ENCODE measurements at regions not wholly inside any gene's neighbourhood (a gene's known extent, or its start where the extent isn't known, plus 50 kb on each side); places are given as distances from the start of the nearest gene placed in this dataset.
"Not testable (repeated sequence)": the region's sequence is repeated elsewhere in the genome, so short reads cannot be mapped to it uniquely, and the experiment has no call there.

DNA sequence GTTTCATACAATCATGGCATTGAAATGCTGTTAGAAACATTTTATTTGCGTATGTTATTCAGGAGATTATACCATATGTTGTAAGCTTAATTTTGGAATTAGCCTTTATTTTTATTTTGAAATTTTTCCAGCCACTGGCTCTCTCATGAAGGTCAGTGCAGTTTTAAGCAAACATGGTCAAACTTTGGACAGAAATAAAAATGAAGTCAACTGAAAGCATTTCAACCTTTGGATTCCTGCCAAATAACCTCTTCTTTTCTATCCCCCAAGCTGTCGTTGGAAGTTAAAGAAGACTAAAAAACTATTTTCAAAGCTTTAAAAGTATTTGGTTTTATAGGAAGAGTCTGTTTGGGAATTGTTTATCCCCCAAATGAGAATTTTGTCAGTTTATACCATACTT lies 846.6 kb downstream of the MCTP2 start:
- DNase-seq (ENCODE audit: low read depth), result no peak

DNA sequence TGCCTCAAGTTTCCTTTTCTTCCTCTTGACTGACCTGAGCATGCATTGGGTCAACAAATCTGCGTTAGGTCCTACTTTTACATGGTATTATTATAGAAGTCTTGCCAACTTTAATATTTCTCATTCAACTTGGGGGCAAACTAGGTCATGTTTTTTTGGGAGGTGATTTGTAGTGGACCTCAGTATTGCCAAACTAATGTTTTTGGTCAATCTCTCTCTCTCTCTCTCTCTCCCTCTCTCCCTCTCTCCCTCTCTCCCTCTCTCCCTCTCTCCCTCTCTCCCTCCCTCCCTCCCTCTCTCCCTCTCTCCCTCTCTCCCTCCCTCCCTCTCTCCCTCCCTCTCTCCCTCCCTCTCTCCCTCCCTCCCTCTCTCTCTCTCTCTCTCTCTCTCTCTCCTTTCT lies 848.9 kb downstream of the MCTP2 start:
- DNase-seq (ENCODE audit: low read depth), result not testable (repeated sequence)

- DNase-seq (ENCODE audit: low read depth), result no peak
Measured at GRCh38 chr15:95085056-95085455, 853.7 kb downstream of the MCTP2 start.

DNA sequence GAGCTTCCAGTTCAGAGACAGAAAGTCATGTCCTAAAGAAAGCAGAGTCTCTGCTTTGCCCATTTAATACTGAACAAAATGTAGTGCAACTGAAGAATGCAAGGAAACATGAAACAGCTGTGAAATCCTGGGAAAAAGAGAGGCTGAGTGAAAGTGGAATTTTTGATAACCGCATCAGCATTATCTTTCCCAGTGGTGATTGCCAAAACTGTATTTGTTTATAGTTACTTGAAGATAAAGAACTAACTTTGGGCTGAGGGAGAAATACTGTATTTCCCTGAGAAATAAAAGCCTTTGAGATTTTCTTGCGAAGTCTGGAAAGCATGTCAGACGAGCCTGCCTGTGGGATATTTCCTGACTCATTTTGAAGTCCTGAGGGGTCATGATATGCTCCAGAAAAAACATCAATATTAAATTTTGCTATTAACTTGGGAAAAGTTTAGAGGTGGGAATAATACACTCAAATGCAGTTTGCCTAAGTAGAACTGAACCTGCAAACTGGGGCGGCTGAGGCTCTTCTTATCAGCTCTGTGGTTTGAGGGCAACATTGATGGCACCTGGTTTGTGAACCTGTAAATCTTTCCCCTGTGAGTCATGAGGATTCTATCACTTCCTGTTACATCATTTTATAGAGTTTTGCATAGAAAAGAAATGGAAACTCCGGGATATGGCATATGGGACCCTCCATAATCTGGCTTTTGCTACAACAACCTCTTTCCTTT lies 855.3 kb downstream of the MCTP2 start:
- no peak for DNase-seq (ENCODE audit: low read depth)

DNA sequence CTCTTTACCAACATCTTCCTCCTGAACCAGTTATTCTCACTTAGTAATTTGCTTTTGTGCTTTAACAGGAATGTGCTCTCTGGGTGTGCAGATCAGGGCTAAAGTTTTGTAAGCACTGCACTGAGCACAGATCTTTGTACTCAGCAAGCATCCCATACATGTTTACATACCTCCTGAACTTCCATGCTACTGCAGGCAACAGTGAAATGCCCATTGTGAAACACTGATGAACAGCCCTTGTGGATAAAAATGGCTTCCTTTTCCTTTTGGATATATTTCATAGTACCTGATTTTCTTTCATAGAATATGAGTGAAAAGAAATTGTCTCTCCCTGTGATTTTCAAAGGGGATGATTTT lies 855.9 kb downstream of the MCTP2 start:
- DNase-seq (ENCODE audit: low read depth), result no peak

DNA sequence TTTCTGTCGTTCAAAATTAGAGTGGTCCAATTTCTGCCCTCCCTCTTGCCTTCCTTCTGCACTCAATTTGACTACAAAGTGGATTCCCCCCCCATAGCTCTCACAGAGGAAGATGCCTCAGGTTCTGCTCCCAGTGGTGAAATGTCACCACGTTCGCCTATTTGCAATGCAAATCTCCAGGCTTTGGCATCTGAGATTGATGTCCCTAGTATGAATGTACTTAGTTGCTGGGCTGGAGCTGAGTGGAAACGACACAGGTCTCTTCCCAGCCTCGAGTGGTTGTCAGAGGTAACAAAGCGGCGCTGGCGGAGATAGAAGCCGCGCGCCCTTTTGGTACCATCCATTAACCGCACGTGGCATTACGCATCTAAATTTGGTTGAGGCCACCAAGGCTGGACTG lies 860.1 kb downstream of the MCTP2 start:
- no peak for DNase-seq (ENCODE audit: low read depth)

DNA sequence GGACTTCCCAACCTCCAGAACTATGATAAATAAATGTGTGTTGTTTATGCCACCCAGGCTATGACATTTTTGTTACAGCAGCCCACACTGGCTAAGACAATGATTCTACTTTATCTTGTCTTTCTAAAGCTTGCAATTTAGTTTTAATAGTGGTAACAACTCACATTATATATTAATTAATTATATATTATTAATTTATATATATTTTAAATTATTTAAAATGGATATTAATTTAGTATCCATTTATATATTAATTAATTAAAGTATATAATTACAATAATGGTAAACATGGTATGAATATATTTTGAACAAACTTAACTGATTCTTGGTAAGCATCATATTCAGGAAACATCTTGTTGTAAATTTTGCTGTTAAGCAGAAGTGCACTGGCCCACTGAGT lies 863.9 kb downstream of the MCTP2 start:
- DNase-seq (ENCODE audit: low read depth), result no peak

- DNase-seq (ENCODE audit: low read depth), result no peak
Measured at GRCh38 chr15:95096651-95097050, 865.3 kb downstream of the MCTP2 start.

DNA sequence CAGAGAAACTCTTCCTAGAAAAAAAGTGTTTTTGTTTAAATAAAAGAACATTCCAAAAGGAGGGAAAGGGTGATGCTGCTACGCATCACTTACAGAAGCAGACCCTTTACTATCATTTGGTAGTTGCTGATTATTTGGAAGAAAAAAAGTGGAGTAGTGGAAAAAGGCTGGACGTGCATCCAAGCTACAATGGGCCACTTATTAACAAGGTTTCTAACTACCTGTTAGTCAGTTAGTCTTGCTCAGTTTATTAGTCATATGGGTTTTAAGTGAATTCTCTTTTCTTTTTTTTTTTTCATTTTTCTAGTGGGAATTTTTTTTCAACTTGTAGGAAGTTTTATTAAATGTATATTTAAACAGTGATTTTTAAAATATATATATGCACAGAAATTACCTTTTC lies 866.0 kb downstream of the MCTP2 start:
- DNase-seq (ENCODE audit: low read depth), result no peak

DNA sequence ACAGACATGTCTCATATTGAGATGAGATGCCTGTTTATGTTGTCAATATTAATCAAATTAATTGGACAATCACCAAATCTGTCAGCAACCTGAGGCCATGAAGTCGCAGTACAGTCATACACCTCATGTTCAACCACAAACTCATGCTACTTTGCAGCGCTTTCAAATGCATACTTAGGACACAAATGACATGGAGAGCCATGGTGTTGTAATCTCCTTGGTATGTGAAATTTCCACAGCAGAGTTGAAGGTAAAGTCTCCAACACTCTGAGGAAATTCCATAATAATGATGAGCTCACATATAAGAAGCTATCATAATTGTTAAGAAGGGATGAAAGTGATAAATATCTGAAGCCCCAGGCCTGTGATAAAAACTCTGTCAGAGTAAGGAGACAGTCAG lies 873.9 kb downstream of the MCTP2 start:
- DNase-seq (ENCODE audit: low read depth), result no peak

DNA sequence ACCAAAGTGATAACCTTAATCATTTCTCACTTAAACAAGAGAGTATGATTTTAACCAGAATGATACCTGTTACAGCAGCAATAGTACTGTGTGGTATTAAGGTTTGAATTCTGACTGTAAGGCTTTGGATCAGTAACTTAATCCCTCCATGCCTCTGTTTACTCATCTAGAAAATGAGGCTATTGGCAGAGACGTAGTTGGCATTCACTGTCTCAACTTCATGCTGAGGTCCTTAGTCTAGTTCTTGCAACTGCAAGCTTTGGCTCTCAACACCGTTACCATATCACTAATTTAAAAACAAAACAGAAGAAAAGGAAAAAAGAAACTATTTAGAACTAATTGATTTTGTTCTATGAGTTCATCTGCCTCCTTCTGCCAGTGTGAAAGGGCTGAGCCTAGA lies 875.4 kb downstream of the MCTP2 start:
- DNase-seq (ENCODE audit: low read depth), result no peak

DNA sequence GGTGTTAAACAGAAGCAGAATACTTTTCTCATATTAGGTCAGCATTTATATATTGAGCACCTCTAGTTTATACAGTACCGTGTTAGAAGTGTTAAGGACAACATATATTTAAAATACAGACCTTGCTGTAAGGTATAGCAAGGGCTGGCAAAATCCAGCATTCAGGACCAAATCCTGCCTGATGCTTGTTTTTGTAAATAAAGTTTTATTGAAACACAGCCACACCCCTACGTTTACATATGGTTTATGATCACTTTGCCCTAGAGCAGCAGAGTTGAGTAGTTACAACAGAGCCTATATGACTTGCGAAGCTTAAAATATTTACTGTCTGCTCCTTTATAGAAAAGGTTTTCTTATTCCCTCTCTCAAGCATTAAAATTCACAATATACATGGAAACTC lies 877.3 kb downstream of the MCTP2 start:
- no peak for DNase-seq (ENCODE audit: low read depth)

DNA sequence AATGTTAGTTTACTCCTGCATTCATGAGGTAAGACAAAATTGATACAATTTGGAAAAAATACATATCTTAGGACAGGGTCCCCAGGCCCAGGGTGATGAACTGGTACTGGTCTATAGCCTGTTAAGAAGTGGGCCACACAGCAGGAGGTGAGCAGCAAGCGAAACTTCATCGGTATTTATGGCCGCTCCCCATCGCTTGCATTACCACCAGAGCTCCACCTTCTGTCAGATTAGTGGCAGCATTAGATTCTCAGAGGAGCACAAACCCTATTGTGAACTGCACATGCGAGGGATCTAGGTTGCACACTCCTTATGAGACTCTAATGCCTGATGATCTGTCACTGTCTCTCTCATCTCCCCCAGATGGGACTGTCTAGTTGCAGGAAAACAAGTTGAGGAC lies 880.6 kb downstream of the MCTP2 start:
- DNase-seq (ENCODE audit: low read depth), result no peak

- no peak for DNase-seq (ENCODE audit: low read depth)
Measured at GRCh38 chr15:95113041-95113440, 881.7 kb downstream of the MCTP2 start.

GRCh38 chr15:95119041-95119610 lies 887.8 kb downstream of the MCTP2 start:
- DNase-seq (ENCODE audit: low read depth), result no peak

- no peak for DNase-seq (ENCODE audit: low read depth)
Measured at GRCh38 chr15:95120595-95120994, 889.2 kb downstream of the MCTP2 start.

- DNase-seq (ENCODE audit: low read depth), result no peak
Measured at GRCh38 chr15:95121191-95121590, 889.8 kb downstream of the MCTP2 start.

DNA sequence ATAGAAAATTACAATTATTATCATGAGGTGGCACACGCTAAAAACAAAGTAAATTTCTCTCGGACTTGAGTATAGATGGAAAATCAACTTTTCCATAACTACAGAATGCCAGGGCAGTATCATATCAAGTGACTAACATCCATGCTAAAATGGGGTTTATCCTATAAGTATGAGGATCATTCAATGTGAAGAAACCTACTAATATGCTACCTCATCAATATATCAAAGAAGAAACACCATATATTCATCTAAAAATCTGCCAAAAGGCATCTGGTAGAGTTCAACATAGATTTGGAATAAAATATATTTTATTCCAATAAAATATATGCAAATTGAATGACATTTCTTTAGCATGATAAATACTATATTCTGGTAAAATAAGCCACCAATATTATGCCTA lies 894.4 kb downstream of the MCTP2 start:
- no peak for DNase-seq (ENCODE audit: low read depth)

DNA sequence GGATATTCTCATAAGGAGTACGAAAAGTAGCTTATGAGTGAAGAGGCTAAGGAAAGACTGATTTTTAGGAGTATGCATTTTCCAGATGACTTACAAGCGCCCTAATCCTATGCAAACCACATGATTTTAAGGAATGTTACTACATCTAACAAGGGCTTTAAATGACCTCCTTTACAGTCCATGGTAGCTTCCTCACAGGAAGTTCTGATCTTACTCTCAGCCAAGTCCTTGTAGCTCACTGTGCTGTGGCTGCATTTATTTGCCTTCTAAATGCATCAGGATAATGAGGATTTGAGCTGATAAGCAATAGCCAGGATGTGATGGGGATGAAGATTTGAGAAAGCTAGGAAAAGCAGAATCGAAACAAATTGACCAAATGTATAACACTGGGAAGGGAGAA lies 896.0 kb downstream of the MCTP2 start:
- DNase-seq (ENCODE audit: low read depth), result no peak

DNA sequence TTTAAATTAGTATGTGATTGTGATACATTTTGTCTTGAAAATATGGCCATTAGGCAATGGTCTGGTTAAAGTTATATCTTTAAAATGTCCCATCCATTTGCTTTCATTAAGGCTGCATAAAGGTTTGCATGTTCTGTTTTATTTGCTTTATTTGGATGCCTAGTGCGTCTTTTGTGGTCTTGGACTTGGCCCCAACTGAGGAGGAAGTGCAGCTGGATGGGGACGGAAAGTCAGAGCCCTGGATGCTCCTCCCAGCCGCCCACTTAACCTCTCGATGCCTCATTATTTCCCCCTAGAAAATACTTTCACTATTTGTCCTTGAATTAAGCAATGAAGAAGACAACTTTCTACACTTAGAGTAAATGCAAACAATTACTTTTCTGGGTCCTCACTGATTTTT lies 898.2 kb downstream of the MCTP2 start:
- DNase-seq (ENCODE audit: low read depth), result no peak

GRCh38 chr15:95131131-95131556 lies 899.8 kb downstream of the MCTP2 start:
- no peak for DNase-seq (ENCODE audit: low read depth)

DNA sequence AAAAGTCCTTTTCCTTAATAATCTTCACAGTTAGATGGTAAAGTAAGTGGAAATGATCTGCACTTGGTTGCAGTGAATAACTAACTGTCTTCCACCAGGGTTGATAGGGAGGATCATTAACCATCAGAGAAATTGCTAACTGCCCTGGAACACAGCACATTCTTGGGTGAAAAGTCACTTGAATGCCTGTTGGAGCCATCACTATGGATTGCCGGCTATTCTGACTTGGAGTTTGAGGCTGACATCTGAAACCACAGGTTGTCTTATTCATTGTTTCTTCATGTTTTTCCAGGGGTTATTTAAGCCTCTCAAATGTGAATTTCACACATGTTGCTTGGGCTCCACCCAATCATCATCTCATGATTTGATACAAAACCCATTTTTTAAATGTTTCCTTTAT lies 901.4 kb downstream of the MCTP2 start:
- no peak for DNase-seq (ENCODE audit: low read depth)

DNA sequence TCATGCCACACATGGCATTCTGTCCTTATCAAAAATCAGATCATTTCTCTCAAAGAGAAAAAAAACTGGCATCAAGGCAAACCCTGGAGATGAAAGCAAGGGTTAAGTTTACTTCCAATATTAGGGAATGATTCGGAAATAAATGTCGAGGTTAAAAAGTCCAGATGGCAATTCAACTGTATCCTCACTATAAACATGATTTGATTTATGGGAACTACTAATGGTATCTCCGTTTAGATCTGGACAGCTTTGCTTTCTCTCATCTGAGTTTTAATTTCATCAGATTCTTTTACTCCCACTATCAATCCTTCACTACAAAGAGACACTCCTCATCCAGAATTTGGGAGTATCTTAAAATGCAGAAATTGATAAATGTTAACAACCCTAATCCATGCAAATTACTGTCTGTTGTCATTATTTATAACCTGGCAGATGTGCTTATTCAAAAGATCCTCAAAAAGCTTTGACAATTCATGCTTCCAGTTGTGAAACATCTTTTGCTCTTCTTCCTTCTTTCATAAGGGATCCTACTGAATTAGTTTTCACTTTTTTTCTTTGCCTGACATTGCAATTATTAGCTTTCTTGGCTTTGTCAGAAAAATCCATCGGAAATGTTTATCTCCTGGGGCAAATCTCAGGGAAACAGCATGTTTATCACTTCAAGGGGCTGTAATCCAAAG lies 903.2 kb downstream of the MCTP2 start:
- DNase-seq (ENCODE audit: low read depth), result no peak
